ELR (cell line): ENCODE measurements at regions not wholly inside any gene's neighbourhood (a gene's known extent, or its start where the extent isn't known, plus 50 kb on each side); places are given as distances from the start of the nearest gene placed in this dataset.
A peak's percentile ranks its signal among the peaks of the same experiment; 100 is the strongest.

Experiments used
- DNase-seq: peaks from one replicate; pipeline ENCODE4 v3.0.0-alpha.2; 2015; ENCODE audit warnings: low read depth

DNA sequence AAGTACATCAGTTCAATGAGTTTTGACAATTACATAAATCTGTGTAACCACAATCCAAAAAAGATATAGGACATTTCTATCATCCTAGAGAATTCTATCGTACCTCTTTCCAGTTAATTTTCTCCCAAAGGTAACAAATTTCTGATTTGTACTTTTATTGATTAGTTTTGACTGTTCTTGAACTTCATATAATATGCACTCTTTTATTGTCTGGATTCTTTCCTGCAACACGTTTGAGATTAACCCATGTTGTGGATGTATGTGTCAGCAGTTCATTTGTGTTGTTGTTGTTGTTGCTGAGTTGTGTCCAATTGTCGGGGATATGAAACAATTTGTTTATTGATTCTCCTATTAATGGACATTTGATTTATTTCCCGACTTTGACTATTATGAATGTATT lies 145.9 kb upstream of the WDR11 start:
- no peak for DNase-seq

DNA sequence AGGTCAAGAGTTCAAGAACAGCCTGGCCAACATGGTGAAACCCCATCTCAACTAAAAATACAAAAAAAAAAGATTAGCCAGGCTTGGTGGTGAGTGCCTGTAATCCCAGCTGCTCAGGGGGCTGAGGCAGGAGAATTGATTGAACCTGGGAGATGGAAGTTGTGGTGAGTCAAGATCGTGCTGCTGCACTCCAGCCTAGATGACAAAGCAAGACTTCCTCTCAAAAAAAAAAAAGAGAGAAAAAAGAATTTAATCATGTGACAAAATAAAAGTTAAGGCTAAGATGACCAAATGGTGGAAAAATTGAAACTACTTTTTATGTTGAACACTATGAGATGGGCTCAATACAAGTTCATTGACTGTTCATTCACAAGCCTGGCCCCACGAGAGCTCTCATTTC lies 141.1 kb upstream of the WDR11 start:
- DNase-seq: no peak

DNA sequence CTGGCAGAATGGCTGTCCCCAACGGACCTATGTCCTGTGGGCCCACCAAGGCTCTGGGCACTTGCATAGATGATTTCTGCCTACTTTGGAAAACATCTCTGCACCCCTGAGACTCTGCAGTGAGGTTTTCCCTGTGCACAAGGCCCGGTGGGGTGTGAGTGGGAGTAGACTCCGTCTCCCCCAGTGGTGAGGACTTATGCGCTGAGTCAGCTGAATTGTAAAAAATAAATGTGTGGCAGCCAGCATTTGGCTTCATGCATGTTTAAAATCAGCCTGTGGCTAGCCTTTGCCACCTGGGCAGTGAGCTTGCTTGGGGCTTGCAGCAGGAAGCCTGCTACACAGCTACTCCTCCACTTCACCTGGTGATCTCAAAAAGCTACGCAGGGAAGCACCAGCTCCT lies 139.3 kb upstream of the WDR11 start:
- no peak for DNase-seq

DNA sequence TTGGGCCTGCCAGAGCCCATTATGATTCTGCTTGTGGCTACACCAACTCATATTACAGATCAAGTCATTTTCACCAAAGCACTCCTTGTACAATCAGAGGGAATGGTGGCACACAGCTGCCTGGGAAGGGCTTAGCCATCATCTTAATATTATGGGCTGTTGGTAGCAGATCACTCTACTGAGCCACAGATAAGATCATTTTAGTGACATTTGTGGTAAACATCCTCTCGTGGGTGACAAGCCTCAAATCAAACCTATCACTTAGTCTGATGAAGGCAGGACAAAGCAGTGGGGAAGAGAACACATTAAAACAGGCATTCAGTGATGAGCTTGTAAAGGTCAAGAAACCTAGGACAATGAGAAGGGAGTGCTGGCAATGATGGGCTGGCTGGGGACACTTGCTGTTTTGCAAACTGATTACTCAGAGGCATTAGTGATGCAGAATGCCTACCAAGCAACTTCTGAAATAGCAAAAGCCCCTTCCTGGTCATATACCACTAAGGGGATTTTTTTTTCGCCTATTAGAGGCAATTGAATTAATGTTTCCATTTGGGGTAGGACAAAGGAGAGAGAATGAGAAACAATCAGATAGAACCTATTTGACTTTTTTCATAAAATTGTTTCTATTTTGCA lies 137.5 kb upstream of the WDR11 start:
- DNase-seq: no peak

DNA sequence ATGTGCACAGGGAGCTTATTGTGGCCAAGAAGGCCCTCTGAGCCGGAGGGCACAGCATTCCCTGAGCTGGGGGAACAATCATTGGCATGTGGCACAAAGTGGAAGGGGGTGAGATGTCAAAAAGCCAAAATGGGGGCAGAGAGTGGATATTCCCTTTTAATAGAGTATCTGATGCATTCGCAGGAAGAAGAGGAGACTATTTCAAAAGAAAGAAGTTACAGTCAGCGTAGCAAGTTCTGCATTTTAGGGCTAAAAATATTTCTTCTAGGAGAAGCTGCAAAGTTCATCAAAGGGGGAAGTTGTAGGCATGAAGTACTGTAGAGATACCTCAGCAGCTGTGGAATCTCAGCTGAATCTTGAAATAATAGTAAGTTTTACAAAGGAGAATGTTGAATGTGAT lies 136.0 kb upstream of the WDR11 start:
- DNase-seq: no peak

DNA sequence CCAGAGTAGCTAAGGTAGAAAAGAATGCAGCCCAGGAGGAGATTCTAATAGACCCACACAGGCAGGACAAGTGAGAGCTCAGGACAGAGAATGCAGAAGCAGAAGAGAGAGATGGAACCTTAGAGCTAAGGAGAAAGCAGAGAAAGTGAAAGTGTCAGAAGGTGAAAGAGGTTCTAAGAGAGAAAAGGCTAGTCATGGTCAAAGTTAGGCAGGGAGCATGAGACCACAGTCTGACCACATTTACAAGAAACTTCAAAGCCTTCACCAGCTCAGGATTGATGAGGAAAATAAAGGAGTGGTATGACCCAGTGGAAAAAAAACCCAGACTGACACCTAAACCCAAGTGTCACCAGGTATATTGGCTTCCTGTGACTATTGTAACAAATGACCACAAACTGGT lies 131.8 kb upstream of the WDR11 start:
- DNase-seq: no peak

DNA sequence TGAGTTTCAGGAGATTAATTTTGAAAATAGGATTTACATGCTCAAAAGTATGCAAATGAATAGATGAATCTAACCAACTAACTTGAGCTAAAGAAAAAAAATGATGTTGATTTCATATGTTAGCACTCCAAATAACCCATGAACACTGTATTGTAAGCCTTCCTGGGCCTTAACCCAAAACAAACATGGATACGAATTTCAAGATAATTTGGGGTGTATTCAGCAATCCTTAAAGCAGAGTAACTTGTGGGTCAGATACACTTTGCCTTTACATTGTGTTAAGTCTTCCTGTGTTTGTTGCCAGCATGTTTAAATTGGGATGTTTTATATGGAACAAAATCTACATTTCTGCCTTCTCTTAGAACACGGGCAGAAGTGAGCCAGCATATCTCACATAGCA lies 124.2 kb upstream of the WDR11 start:
- no peak for DNase-seq

DNA sequence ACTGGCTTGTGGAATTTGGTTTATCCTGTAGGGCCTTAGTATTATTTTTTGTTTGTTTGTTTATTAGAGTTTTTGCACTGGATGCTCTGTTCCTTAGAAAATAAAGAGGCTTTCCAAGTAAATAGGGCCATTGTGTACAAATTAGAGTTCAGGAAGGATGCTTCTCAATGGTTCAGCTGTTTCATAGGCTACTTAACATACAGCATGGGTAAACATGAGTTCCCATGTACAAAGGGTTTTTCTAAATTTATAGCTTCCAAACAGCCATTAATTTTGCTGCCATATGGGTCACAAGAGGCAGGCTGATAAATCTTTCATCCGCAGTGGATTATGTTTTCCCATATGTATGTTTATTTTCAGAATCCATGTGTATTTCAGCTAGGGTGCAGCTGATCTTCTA lies 121.6 kb upstream of the WDR11 start:
- no peak for DNase-seq

DNA sequence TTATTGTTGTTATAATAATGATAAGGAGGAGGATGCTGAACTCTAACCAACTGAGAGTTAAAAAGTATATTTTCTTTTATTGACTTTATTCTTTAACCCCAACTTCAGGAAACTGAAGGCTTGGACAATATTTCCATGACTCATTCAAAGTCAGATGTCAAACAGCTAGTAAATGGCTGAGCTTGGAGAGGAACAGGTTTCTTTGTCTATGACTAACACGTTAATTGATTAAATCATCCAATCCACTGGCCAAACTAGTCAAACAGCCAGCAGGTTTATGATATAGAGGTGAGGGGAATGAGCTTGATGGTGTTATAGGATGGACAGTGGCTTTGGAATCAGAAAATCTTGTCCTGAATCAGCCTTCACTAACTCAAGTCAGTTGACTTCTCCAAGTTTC lies 119.1 kb upstream of the WDR11 start:
- no peak for DNase-seq

DNA sequence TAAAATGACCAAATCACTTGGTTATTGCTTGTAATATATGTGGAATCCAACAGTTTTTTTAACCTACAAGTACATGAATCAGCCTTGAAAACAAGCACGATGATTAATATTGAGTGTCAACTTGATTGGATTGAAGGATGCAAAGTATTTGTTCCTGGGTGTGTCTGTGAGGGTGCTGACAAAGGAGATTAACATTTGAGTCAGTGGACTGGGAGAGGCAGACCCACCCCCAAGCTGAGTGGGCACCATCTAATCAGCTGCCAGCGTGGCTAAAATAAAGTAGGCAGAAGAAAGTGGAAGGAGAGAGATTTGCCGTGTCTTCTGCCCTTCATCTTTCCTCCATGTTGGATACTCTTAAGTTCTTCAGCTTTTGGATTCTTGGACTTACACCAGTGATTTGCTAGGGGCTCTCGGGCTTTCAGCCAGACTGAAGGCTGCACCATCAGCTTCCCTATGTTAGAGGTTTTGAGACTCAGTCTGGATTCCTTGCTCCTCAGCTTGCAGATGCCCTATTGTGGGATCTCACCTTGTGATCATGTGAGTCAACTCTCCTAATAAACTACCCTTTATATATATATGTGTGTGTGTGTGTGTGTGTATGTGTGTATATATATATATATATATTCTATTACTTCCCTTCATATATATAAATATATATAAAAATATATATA lies 118.4 kb upstream of the WDR11 start:
- DNase-seq: no peak

DNA sequence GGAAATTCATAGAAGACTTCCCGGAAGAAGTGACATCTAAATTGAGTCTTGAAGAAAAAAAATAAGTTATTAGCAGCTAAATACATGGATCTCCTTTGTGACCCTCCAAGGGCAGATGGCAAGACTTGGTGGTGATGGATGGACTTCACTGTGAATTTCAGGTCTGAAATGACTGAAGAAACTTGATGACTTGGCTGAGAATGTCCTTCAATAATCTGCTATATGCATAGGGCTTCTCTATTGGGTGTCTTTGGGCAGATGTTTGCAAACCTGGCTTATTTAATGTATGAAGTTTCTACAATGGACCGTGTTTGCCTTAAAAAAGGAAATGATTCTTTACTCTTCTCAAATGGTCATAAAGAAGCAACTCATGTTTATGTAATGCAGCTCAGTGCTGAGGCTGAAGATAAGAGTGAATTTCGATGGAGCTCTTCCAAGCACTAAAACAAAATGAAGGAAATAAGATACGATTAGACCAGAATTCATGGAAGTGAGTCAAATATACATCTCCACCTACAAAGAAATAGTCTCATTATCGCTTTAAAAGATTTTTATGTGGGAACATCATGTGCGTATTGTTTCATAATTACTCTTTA lies 116.6 kb upstream of the WDR11 start:
- DNase-seq: no peak

DNA sequence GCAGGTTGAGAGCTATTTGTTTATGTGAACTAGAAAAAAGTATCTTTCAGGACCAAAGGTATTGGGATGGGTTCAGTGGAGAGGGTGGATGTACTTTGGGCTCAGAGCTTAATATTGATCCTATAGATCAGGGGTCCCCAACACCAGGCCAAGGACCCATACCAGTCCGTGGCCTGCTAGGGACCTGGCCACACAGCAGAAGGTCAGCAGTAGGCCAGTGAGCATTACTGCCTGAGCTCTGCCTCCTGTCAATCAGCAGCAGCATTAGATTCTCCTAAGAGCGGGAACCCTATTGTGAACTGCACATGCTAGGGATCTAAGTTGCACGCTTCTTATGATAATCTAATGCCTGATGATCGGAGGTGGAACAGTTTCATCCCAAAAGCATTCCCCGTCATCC lies 115.8 kb upstream of the WDR11 start:
- DNase-seq: no peak

DNA sequence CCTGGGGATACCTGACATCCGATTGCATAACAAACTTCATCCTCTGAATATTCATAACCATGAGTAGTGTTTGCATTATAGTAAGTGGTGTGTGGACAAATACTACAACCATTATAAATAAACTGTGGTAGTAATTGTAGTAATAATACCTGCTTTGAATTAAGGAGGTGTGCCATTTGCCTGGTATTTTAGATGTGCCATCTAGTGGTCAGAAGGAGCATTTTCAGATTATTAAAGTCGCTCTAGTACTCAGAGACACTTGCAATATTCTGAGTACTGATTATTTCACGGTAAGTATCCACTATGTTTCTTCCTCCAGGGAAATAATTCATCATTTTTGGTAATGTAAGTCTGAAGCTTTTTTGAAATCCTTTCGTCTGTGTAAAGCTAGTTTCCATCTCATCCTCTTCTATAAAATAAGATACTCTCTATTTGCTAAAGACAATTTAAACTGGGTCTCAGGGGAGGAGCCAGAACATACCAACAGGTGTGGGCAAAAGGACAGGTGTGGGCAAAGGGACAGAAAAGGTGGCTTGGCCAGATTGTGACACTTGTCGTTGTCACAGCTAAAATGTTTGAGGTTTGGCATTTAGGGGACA lies 115.3 kb upstream of the WDR11 start:
- DNase-seq: peak; percentile 49

DNA sequence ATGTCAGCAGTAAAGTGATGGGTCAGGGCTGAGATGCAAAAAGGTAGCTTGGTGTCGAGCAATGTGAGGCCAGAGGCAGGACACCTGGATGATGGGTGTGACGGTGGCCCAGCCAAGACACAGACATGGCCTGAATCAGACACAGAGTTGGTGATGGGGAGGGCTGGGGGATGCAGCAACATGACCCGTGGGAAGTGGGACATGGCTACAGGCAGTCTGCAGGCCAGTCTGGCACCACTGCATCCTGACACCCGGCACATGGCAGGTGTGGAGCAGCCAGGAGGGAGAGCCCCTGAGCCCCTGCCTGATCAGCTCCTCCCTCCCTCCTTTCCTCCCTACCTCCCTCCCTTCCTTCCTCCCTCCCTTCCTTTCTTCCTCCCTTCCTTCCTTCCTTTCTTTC lies 114.8 kb upstream of the WDR11 start:
- DNase-seq: no peak

DNA sequence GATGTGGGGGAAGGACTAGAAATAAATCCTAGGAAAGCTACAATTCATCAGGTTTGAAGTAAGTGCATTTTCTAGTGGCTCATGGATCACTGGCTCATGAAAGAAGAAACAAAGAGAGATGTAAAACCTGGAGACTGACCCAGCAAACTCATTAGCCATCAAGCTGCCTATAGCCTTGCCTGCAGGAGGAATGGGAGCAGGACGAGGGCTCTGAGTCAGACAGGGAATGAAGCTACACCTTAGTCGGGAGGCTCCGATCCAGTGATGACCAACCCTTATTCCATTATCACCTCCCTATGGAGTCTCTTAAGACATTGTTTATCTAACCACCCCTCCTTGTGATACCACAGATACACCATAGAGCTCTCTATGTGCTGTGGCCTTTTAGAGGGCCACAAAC lies 112.5 kb upstream of the WDR11 start:
- DNase-seq: no peak

DNA sequence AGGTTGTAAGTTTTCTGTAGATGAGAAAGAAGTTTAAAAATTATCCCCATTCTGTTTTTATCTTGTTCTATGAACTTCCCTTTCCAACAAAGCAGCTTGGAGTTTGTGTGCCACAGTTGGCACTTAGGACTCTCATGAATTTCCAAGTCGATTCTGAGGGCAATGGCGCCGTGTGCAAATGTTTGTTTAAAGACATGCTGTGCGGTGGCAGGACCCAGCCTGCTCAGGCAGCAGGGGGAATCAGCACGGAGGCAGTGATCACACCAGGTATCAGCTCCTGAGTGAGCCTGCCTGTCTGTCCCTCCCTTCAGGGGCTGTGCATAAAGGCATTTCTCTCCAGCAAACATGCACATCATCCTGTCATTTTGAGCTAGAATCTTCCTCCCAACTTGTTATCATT lies 109.8 kb upstream of the WDR11 start:
- no peak for DNase-seq

DNA sequence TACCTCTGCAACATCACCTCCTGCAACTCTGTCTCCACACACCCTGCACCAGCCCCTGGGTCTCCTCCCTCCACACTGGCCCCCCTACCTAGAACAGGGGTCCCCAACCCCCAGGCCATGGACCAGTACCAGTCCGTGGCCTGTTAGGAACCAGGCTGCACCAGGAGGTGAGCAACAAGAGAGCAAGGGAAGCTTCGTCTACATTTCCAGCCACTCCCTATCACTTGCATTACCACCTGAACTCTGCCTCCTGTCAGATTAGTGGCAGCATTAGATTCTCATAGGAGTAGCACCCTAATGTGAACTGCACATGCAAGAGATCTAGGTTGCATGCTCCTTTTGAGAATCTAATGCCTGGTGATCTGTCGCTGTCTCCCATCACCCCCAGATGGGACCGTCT lies 108.8 kb upstream of the WDR11 start:
- no peak for DNase-seq

DNA sequence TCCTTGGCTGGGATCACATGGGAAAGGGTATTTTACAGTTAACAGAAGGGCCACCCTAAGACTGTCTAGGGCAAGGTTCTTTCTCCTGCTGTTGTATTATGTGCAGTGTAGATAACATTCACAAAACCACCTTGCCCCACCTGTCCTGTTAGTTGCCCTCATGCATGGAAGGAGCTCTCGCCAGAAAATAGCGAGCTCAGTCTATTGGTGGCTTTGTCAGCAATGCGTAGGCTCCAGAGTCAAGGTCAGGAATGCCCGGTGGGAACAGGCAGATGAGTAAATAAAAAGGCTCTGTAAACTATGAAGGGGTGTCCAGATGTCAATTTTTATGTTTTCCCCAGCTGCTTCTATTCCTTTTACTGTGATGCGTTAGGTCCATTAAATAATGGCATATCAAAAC lies 107.1 kb upstream of the WDR11 start:
- no peak for DNase-seq

DNA sequence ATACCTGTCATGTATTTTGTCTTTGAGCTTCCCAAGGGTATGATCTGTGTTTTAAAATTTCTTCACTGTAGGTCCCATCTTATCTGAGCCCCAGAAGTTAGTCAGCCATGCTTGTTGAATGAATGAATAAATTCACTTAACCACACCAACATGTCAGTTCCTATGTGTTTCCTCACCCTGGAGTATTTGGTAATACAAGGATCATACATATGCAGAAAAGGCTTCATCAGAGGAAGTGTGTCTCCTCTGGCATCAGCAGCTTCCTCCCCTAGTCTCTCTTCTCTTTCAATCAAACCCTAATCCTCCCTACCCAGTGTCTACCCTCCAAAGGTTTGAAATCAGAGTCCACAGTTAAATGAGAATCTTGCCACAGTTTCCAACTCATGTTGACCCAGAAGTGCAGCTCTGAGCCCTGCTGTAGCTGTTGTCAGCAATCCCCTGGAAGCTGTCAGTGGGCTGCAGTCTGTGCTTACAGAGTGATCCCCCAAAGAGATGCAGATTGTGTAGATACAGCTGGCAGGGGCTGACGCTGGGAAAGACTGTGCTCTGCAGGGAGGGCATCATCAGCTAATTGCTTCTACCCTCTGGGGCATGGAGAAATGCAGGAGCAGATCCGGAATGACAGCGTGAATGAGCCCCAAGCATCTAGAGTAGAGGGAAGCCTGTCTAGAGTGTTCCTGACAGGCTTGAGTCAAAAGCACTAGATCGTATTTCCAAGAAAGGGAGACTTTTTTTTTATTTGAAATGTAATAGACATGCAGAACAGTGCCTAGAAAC lies 105.0 kb upstream of the WDR11 start:
- DNase-seq: no peak

DNA sequence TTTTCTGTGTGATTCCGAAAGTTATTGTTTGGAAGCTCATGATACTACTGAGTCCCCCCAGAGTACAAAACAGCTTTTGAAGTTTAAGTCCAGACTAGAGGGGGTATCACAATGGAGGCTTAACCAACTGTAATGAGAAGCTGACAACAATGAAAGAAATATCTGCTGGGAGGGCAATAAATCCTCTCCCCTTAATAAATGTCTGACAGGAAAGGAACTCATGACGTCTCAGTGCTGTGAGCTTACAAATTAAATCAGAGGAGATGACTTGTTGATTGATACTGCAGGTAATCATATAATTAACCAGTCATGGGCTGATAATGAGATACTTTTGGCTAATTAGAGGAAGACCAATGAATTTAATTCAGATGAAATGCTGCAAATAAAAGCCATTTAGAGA lies 102.6 kb upstream of the WDR11 start:
- DNase-seq: no peak

DNA sequence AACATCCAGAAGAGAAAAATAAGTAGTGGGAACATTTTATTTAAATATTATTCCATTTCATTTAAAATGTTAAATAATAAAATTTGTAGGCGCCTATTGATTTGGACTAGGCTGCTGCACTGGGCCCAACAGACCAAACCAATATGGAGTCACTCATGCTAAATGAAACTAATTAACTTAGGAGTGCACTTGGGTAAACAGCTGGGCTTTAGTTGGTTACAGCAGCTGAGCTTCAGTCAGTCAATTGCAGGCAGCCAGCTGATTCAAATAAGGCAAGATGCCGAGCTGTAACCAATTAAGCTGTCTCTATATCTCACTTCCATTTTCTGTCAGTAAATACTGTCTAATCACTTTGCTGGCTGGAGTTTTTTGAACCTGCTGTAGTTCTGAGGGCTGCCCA lies 102.1 kb upstream of the WDR11 start:
- no peak for DNase-seq

DNA sequence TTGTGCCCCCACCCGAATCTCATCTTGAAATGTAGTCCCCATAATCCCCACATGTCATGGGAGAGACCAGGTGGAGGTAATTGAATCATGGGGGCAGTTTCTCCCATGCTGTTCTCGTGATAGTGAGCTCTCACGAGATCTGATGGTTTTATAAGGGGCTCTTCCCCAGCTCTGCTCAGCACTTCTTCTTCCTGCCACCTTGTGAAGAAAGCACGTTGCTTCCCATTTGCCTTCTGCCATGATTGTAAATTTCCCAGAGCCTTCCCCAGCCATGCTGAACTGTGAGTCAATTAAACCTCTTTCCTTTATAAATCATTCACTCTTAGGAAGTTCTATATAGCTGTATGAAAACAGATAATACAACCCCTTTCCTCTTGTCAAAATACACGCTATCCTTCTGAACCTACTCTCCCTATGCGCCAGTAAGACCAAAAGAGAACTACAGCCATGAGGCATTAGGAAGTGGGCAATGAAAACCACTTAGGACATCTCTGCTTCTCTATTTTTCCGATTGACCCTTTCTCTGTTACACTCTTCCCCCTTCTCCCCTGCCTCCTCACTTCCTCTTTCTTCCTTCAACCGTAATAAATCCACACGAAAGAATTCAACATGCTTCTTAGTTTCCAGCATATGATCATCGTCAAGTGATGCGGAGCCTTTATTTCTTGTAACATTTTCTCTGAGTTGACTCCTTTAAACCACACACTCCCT lies 101.2 kb upstream of the WDR11 start:
- no peak for DNase-seq
